DND-41 (cell line): ENCODE measurements at regions not wholly inside any gene's neighbourhood (a gene's known extent, or its start where the extent isn't known, plus 50 kb on each side); places are given as distances from the start of the nearest gene placed in this dataset.

Source experiments
- ATAC-seq: fragments of 200-7000 bp; cut with Tn5 transposase; 3 replicates; pipeline ENCODE4 v1.9.1; 2021; ENCODE audit warnings: low read depth; ENCODE audit not compliant: insufficient read depth
- DNase-seq: peaks from one replicate; pipeline ENCODE4 v3.0.0-alpha.2; 2020
- H2AFZ ChIP-seq: 2 replicates; pipeline ENCODE4 v1.6.0; 2012; ENCODE audit warnings: low read depth, low read length
- H3K27ac ChIP-seq: 2 replicates; pipeline ENCODE4 v1.5.1; 2012; ENCODE audit warnings: low read length, inconsistent platforms
- H3K27me3 ChIP-seq: fragments of 200-600 bp; sonication (generic); 2 replicates; pipeline ENCODE4 v1.6.0; 2012; ENCODE audit warnings: low read length, mild to moderate bottlenecking, inconsistent platforms; ENCODE audit not compliant: insufficient read depth, poor library complexity
- H3K36me3 ChIP-seq: 2 replicates; pipeline ENCODE4 v1.5.1; 2012; ENCODE audit warnings: low read length, inconsistent platforms; ENCODE audit not compliant: insufficient read depth
- H3K4me1 ChIP-seq: 2 replicates; pipeline ENCODE4 v1.5.1; 2012; ENCODE audit warnings: mild to moderate bottlenecking, low read length; ENCODE audit not compliant: insufficient read depth
- H3K4me2 ChIP-seq: 2 replicates; pipeline ENCODE4 v1.6.0; 2012; ENCODE audit warnings: mild to moderate bottlenecking, moderate library complexity, low read length, inconsistent platforms; ENCODE audit not compliant: insufficient read depth
- H3K4me3 ChIP-seq, 2 experiments: fragments of 200-600 bp in 1 of 2; shearing (Covaris generic) in 1 of 2; 2 replicates each; pipeline ENCODE4 v1.5.1; 2012 to 2016; ENCODE audit warnings: inconsistent platforms in 2 of 2, low read length in 2 of 2, mild to moderate bottlenecking in 2 of 2, low read depth in 1 of 2, moderate library complexity in 1 of 2
- H3K79me2 ChIP-seq: 2 replicates; pipeline ENCODE4 v1.6.0; 2012; ENCODE audit warnings: low read length, inconsistent platforms; ENCODE audit not compliant: insufficient read depth
- H3K9ac ChIP-seq: 2 replicates; pipeline ENCODE4 v1.6.0; 2012; ENCODE audit warnings: low read depth, mild to moderate bottlenecking, inconsistent platforms, low read length, moderate library complexity
- H3K9me3 ChIP-seq: 2 replicates; pipeline ENCODE4 v1.5.1; 2012; ENCODE audit warnings: low read length, moderate library complexity, mild to moderate bottlenecking, inconsistent platforms; ENCODE audit not compliant: insufficient read depth, severe bottlenecking
- H4K20me1 ChIP-seq: 2 replicates; pipeline ENCODE4 v1.6.0; 2012; ENCODE audit warnings: low read length; ENCODE audit not compliant: insufficient read depth
- CTCF ChIP-seq: IDR thresholded peaks from 2 replicates; pipeline ENCODE4 v1.5.1; 2012; ENCODE audit warnings: borderline replicate concordance, low read length, moderate library complexity, mild to moderate bottlenecking; ENCODE audit not compliant: poor library complexity, severe bottlenecking; ENCODE audit errors: extremely low read depth
- EZH2 ChIP-seq: IDR thresholded peaks from 3 replicates; pipeline ENCODE4 v1.6.1; 2012; ENCODE audit warnings: borderline replicate concordance, low read depth, mild to moderate bottlenecking, moderate library complexity, low read length, inconsistent platforms; ENCODE audit not compliant: severe bottlenecking

- TF ChIP-seq EZH2 (no peak), CTCF (no peak)
- H3K27ac ChIP-seq: no peak overlapping the region
- no peaks in the 10 kb centered on the region for H3K27me3 ChIP-seq
- H3K4me2 ChIP-seq: no peak overlapping the region
- no peaks in the 10 kb centered on the region for H4K20me1 ChIP-seq
- H3K36me3 ChIP-seq: no peaks in the 10 kb centered on the region
- H3K9me3 ChIP-seq: no peaks in the 10 kb centered on the region
- no peaks in the 10 kb centered on the region for H3K4me1 ChIP-seq
- DNase-seq (no peak), ATAC-seq (no peak)
- no peaks in the 10 kb centered on the region for H3K79me2 ChIP-seq
- no peak overlapping the region for H2AFZ ChIP-seq
- H3K4me3 ChIP-seq: no peak overlapping the region
- H3K9ac ChIP-seq: no peak overlapping the region
Observed at GRCh38 chr18:68056936-68057335, 540.4 kb upstream of the DSEL start.

GRCh38 chr18:68054669-68055068, 538.1 kb upstream of the DSEL start:
- Histone ChIP-seq H3K9ac (no peak overlapping the region), H3K4me2 (no peak overlapping the region), H3K4me1 (no peaks in the 10 kb centered on the region), H3K9me3 (no peaks in the 10 kb centered on the region), H3K27ac (no peak overlapping the region), H3K4me3 (no peak overlapping the region), H3K36me3 (no peaks in the 10 kb centered on the region), H2AFZ (no peak overlapping the region), H3K27me3 (no peaks in the 10 kb centered on the region), H4K20me1 (no peaks in the 10 kb centered on the region), H3K79me2 (no peaks in the 10 kb centered on the region)
- DNase-seq (no peak), ATAC-seq (no peak)
- TF ChIP-seq CTCF: no peak
- no peak for TF ChIP-seq EZH2

- no peaks in the 10 kb centered on the region for H3K4me1 ChIP-seq
- H3K4me3 ChIP-seq: no peak overlapping the region
- TF ChIP-seq CTCF (no peak), EZH2 (no peak)
- no peak overlapping the region for H3K9ac ChIP-seq
- H3K79me2 ChIP-seq: no peaks in the 10 kb centered on the region
- no peaks in the 10 kb centered on the region for H3K9me3 ChIP-seq
- H3K27me3 ChIP-seq: no peaks in the 10 kb centered on the region
- H3K4me2 ChIP-seq: no peak overlapping the region
- H3K36me3 ChIP-seq: no peaks in the 10 kb centered on the region
- DNase-seq (no peak), ATAC-seq (no peak)
- no peaks in the 10 kb centered on the region for H4K20me1 ChIP-seq
- no peak overlapping the region for H2AFZ ChIP-seq
- H3K27ac ChIP-seq: no peak overlapping the region
Observed at GRCh38 chr18:68053290-68053689, 536.8 kb upstream of the DSEL start.

DNA sequence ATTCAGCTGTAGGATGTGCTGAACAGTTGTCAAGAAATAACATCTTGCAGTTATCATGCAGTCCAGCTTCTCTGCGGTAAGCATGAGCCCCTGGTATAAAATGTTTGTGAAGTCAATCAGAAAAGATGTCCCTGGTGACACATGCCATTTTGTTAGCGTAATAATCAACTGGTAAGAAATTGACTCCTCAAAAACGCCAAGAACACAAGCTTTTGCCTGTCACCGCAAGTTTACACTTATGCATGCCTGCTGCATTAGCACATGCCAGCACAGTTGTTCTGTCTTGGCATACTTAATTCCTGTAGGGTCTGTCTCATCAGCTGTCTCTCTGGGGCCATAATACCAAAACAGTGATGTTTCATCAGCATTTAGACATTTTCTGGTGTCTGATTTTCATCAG, 524.8 kb upstream of the DSEL start:
- H3K4me3 ChIP-seq: no peak overlapping the region
- no peaks in the 10 kb centered on the region for H3K4me1 ChIP-seq
- H3K4me2 ChIP-seq: no peak overlapping the region
- no peak for TF ChIP-seq EZH2
- TF ChIP-seq CTCF: no peak
- no peak overlapping the region for H3K27ac ChIP-seq
- H3K79me2 ChIP-seq: no peaks in the 10 kb centered on the region
- no peaks in the 10 kb centered on the region for H3K27me3 ChIP-seq
- H2AFZ ChIP-seq: no peak overlapping the region
- no peaks in the 10 kb centered on the region for H3K9me3 ChIP-seq
- no peak overlapping the region for H3K9ac ChIP-seq
- DNase-seq (no peak), ATAC-seq (no peak)
- no peaks in the 10 kb centered on the region for H3K36me3 ChIP-seq
- no peaks in the 10 kb centered on the region for H4K20me1 ChIP-seq
